Fibroblast of lung (primary cell): ENCODE measurements at regions not wholly inside any gene's neighbourhood (a gene's known extent, or its start where the extent isn't known, plus 50 kb on each side); places are given as distances from the start of the nearest gene placed in this dataset.
"Not testable (repeated sequence)": the region's sequence is repeated elsewhere in the genome, so short reads cannot be mapped to it uniquely, and the experiment has no call there.

Experiments used
- DNase-seq, 2 donors: peaks; one replicate each; pipeline versions ENCODE4 v3.0.0 to v3.0.0-alpha.2; 2010; ENCODE audit warnings: low read depth in 2 of 2
- H2AFZ ChIP-seq: 2 replicates; pipeline ENCODE4 v1.5.1; 2012; ENCODE audit warnings: low read length, control low read depth, inconsistent platforms
- H3K27ac ChIP-seq: 2 replicates; pipeline ENCODE4 v1.5.1; 2011; ENCODE audit warnings: low read length, control low read depth; ENCODE audit not compliant: insufficient read depth
- H3K27me3 ChIP-seq: 2 replicates; pipeline ENCODE4 v1.5.1; 2011; ENCODE audit warnings: mild to moderate bottlenecking, low read length; ENCODE audit not compliant: control insufficient read depth, insufficient read depth
- H3K36me3 ChIP-seq: 2 replicates; pipeline ENCODE4 v1.5.1; 2011; ENCODE audit warnings: low read length; ENCODE audit not compliant: control insufficient read depth, insufficient read depth
- H3K4me1 ChIP-seq: 2 replicates; pipeline ENCODE4 v1.5.1; 2011; ENCODE audit warnings: low read length; ENCODE audit not compliant: control insufficient read depth, insufficient read depth; ENCODE audit errors: extremely low read depth
- H3K4me2 ChIP-seq: 2 replicates; pipeline ENCODE4 v1.5.1; 2011; ENCODE audit warnings: low read length, control low read depth; ENCODE audit not compliant: insufficient read depth; ENCODE audit errors: extremely low read depth
- H3K4me3 ChIP-seq, 4 experiments: fragments of 200-600 bp in 1 of 4; sonication (generic) in 1 of 4; replicated peaks in 1 of 4; 2 replicates each; pipeline ENCODE4 v1.5.1; 2011 to 2016; ENCODE audit warnings: low read length in 4 of 4, low read depth in 3 of 4, mild to moderate bottlenecking in 3 of 4, control low read depth in 2 of 4, inconsistent platforms in 1 of 4, mixed read lengths in 1 of 4; ENCODE audit not compliant: insufficient read depth in 1 of 4; ENCODE audit errors: control extremely low read depth in 1 of 4
- H3K79me2 ChIP-seq: 2 replicates; pipeline ENCODE4 v1.5.1; 2012; ENCODE audit warnings: mild to moderate bottlenecking, low read length, inconsistent platforms; ENCODE audit not compliant: control insufficient read depth, insufficient read depth
- H3K9ac ChIP-seq: 2 replicates; pipeline ENCODE4 v1.5.1; 2011; ENCODE audit warnings: mild to moderate bottlenecking, low read length, control low read depth; ENCODE audit not compliant: insufficient read depth
- H3K9me3 ChIP-seq: 2 replicates; pipeline ENCODE4 v1.5.1; 2012; ENCODE audit warnings: low read depth, low read length; ENCODE audit not compliant: control insufficient read depth, insufficient read depth
- H4K20me1 ChIP-seq: 2 replicates; pipeline ENCODE4 v1.5.1; 2011; ENCODE audit warnings: low read length; ENCODE audit not compliant: control insufficient read depth, insufficient read depth; ENCODE audit errors: extremely low read depth
- EZH2 ChIP-seq: IDR thresholded peaks from 2 replicates; pipeline ENCODE4 v1.5.1; 2012; ENCODE audit warnings: low read length, control low read depth, mild to moderate bottlenecking; ENCODE audit errors: missing control alignments
- TF ChIP-seq, protein P1 (sequence below), 2 donors: IDR thresholded peaks in 1 of 2; conservative IDR thresholded peaks in 1 of 2; 1 replicate in 1 of 2; 2 replicates in 1 of 2; pipeline ENCODE4 v1.5.1; 2011 to 2012; ENCODE audit warnings: low read length in 2 of 2, control low read depth in 1 of 2, inconsistent platforms in 1 of 2, low read depth in 1 of 2, mild to moderate bottlenecking in 1 of 2

DNA sequence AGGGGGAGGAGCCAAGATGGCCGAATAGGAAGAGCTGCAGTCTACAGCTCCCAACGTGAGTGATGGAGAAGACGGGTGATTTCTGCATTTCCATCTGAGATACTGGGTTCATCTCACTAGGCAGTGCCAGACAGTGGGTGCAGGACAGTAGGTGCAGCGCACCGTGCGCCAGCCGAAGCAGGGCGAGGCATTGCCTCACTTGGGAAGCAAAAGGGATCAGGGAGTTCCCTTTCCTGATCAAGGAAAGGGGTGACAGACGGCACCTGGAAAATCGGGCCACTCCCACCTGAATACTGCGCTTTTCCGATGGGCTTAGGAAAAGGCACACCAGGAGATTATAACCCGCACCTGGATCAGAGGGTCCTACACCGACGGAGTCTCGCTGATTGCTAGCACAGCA lies 121.1 kb upstream of the SESTD1 start:
- not testable (repeated sequence) for H3K27ac ChIP-seq, H4K20me1 ChIP-seq, H3K36me3 ChIP-seq, H2AFZ ChIP-seq, H3K4me3 ChIP-seq, H3K9ac ChIP-seq, H3K79me2 ChIP-seq, H3K4me1 ChIP-seq, DNase-seq, H3K4me2 ChIP-seq, H3K9me3 ChIP-seq, H3K27me3 ChIP-seq

DNA sequence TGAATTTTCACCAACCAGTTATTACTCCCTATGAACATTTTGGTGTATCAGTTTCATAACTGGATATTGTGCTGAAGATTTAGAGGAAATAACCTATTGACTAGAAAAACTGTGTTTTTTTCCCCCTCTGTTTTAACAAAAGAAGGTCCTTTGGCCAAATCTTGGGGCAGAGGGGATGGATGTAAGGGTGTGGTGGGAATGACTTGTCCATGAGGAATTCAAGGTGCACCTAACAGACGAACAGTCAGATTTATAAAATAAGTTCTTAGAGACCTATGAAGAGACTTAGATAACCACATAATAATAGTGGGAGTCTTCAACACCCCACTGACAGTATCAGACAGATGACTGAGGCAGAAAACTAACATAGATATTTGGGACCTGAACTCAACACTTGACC lies 119.3 kb upstream of the SESTD1 start:
- Histone ChIP-seq H2AFZ (no peak overlapping the region), H3K27ac (no peak overlapping the region), H4K20me1 (no peaks in the 10 kb centered on the region), H3K9me3 (no peaks in the 10 kb centered on the region), H3K4me2 (no peak overlapping the region), H3K27me3 (no peaks in the 10 kb centered on the region), H3K36me3 (no peaks in the 10 kb centered on the region), H3K4me3 (no peak overlapping the region), H3K79me2 (no peaks in the 10 kb centered on the region), H3K9ac (no peak overlapping the region), H3K4me1 (no peaks in the 10 kb centered on the region)
- DNase-seq: no peak
- no peak for TF ChIP-seq EZH2
- TF ChIP-seq, protein P1, sequence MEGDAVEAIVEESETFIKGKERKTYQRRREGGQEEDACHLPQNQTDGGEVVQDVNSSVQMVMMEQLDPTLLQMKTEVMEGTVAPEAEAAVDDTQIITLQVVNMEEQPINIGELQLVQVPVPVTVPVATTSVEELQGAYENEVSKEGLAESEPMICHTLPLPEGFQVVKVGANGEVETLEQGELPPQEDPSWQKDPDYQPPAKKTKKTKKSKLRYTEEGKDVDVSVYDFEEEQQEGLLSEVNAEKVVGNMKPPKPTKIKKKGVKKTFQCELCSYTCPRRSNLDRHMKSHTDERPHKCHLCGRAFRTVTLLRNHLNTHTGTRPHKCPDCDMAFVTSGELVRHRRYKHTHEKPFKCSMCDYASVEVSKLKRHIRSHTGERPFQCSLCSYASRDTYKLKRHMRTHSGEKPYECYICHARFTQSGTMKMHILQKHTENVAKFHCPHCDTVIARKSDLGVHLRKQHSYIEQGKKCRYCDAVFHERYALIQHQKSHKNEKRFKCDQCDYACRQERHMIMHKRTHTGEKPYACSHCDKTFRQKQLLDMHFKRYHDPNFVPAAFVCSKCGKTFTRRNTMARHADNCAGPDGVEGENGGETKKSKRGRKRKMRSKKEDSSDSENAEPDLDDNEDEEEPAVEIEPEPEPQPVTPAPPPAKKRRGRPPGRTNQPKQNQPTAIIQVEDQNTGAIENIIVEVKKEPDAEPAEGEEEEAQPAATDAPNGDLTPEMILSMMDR (conservative IDR thresholded peaks at IDR 0.05 in 1 of 2, IDR thresholded peaks at IDR 0.05 in 1 of 2; ENCODE audit: low read depth in 1 of 2, low read length in 2 of 2): no peak

DNA sequence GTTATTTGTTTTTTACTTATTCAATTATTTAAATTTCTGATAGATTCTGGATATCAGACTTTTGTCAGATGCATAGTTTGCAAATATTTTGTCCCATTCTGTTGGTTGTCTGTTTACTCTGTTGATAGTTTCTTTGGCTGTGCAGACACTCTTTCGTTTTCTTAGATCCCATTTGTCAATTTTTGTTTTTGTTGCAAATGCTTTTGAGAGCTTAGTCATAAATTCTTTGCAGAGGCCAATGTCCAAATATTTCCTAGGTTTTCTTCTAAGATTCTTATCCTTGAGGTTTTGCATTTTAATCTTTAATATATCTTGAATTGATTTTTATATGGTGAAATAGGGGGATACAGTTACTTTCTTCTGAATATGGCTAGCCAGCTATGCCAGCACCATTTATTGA lies 112.7 kb upstream of the SESTD1 start:
- no peak overlapping the region for H3K9ac ChIP-seq
- TF ChIP-seq EZH2: no peak
- TF ChIP-seq, protein P1 (conservative IDR thresholded peaks at IDR 0.05 in 1 of 2, IDR thresholded peaks at IDR 0.05 in 1 of 2; ENCODE audit: low read depth in 1 of 2, low read length in 2 of 2): no peak
- H3K36me3 ChIP-seq: no peaks in the 10 kb centered on the region
- peak; percentile 19 to 47 for DNase-seq
- H3K4me2 ChIP-seq: no peak overlapping the region
- no peaks in the 10 kb centered on the region for H3K27me3 ChIP-seq
- no peaks in the 10 kb centered on the region for H4K20me1 ChIP-seq
- no peak overlapping the region for H3K27ac ChIP-seq
- no peak overlapping the region for H2AFZ ChIP-seq
- H3K4me3 ChIP-seq: no peak overlapping the region
- H3K9me3 ChIP-seq: no peaks in the 10 kb centered on the region
- H3K79me2 ChIP-seq: no peaks in the 10 kb centered on the region
- no peaks in the 10 kb centered on the region for H3K4me1 ChIP-seq

DNA sequence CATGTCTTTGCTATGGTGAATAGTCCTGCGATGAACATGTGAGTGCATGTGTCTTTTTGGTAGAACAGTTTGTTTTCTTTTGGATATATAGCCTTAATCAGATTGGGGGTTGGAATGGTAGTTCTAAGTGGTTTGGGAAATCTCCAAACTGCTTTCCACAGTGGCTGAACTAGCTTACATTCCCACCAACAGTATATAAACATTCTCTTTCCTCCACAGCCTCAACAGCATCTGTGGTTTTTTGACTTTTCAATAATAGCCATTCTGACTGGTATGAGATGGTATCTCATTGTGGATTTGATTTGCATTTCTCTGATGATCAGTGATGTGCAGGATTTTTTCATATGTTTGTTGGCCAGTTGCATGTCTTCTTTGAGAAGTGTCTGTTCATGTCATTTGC lies 112.2 kb upstream of the SESTD1 start:
- H3K4me2 ChIP-seq: no peak overlapping the region
- peak; percentile 65 to 79 for DNase-seq
- H2AFZ ChIP-seq: no peak overlapping the region
- H3K79me2 ChIP-seq: no peaks in the 10 kb centered on the region
- H3K27ac ChIP-seq: no peak overlapping the region
- H4K20me1 ChIP-seq: no peaks in the 10 kb centered on the region
- H3K9me3 ChIP-seq: no peaks in the 10 kb centered on the region
- no peaks in the 10 kb centered on the region for H3K4me1 ChIP-seq
- no peaks in the 10 kb centered on the region for H3K27me3 ChIP-seq
- TF ChIP-seq EZH2: no peak
- TF ChIP-seq, protein P1 (conservative IDR thresholded peaks at IDR 0.05 in 1 of 2, IDR thresholded peaks at IDR 0.05 in 1 of 2; ENCODE audit: low read depth in 1 of 2, low read length in 2 of 2): no peak
- no peaks in the 10 kb centered on the region for H3K36me3 ChIP-seq
- H3K9ac ChIP-seq: no peak overlapping the region
- no peak overlapping the region for H3K4me3 ChIP-seq
